ENCODE measurements at regions not wholly inside any gene's neighbourhood (a gene's known extent, or its start where the extent isn't known, plus 50 kb on each side); places are given as distances from the start of the nearest gene placed in this dataset.

- Histone ChIP-seq H3K36me3 (ENCODE audit: insufficient read depth, low read length) (no peaks in the 10 kb centered on the region), H3K9me3 (ENCODE audit: low read length) (no peaks in the 10 kb centered on the region), H3K4me1 (ENCODE audit: insufficient read depth, low read length) (no peaks in the 10 kb centered on the region), H2AFZ (ENCODE audit: low read depth, low read length) (no peak overlapping the region), H3K4me3 (ENCODE audit: low read length) (no peak overlapping the region), H3K27me3 (ENCODE audit: insufficient read depth, low read length) (no peaks in the 10 kb centered on the region)
These were observed 230.7 kb upstream of the SYT10 start for GRCh38 chr12:33670284-33670683.

- Histone ChIP-seq H3K36me3 (ENCODE audit: insufficient read depth, low read length) (no peaks in the 10 kb centered on the region), H2AFZ (ENCODE audit: low read depth, low read length) (no peak overlapping the region), H3K4me1 (ENCODE audit: insufficient read depth, low read length) (no peaks in the 10 kb centered on the region)
These were observed 232.1 kb upstream of the SYT10 start for GRCh38 chr12:33671676-33672075.

GRCh38 chr12:33672836-33673577 is 233.4 kb upstream of the SYT10 start:
- no peak overlapping the region for H2AFZ ChIP-seq (ENCODE audit: low read depth, low read length)
- H3K4me1 ChIP-seq (ENCODE audit: insufficient read depth, low read length) = no peaks in the 10 kb centered on the region
- H3K4me3 ChIP-seq (ENCODE audit: low read length) = no peak overlapping the region
- no peaks in the 10 kb centered on the region for H3K27me3 ChIP-seq (ENCODE audit: insufficient read depth, low read length)
- no peaks in the 10 kb centered on the region for H3K9me3 ChIP-seq (ENCODE audit: low read length)
- no peaks in the 10 kb centered on the region for H3K36me3 ChIP-seq (ENCODE audit: insufficient read depth, low read length)

More at GRCh38 chr12:33671676-33672075, 232.1 kb upstream of the SYT10 start:
- Histone ChIP-seq H3K4me3 (ENCODE audit: low read length) (no peak overlapping the region), H3K27me3 (ENCODE audit: insufficient read depth, low read length) (no peaks in the 10 kb centered on the region), H3K9me3 (ENCODE audit: low read length) (no peaks in the 10 kb centered on the region)

GRCh38 chr12:33676866-33677265 is 237.2 kb upstream of the SYT10 start:
- Histone ChIP-seq H3K4me1 (ENCODE audit: insufficient read depth, low read length) (no peaks in the 10 kb centered on the region), H3K9me3 (ENCODE audit: low read length) (no peaks in the 10 kb centered on the region), H3K27me3 (ENCODE audit: insufficient read depth, low read length) (no peaks in the 10 kb centered on the region), H3K36me3 (ENCODE audit: insufficient read depth, low read length) (no peaks in the 10 kb centered on the region), H3K4me3 (ENCODE audit: low read length) (no peak overlapping the region), H2AFZ (ENCODE audit: low read depth, low read length) (no peak overlapping the region)

GRCh38 chr12:33678221-33678964 is 238.8 kb upstream of the SYT10 start:
- no peak overlapping the region for H2AFZ ChIP-seq (ENCODE audit: low read depth, low read length)
- no peaks in the 10 kb centered on the region for H3K9me3 ChIP-seq (ENCODE audit: low read length)
- H3K4me3 ChIP-seq (ENCODE audit: low read length) = no peak overlapping the region
- no peaks in the 10 kb centered on the region for H3K36me3 ChIP-seq (ENCODE audit: insufficient read depth, low read length)
- H3K4me1 ChIP-seq (ENCODE audit: insufficient read depth, low read length) = no peaks in the 10 kb centered on the region
- H3K27me3 ChIP-seq (ENCODE audit: insufficient read depth, low read length) = no peaks in the 10 kb centered on the region

- no peaks in the 10 kb centered on the region for H3K4me1 ChIP-seq (ENCODE audit: insufficient read depth, low read length)
- H3K36me3 ChIP-seq (ENCODE audit: insufficient read depth, low read length) = no peaks in the 10 kb centered on the region
- H3K27me3 ChIP-seq (ENCODE audit: insufficient read depth, low read length) = no peaks in the 10 kb centered on the region
- no peak overlapping the region for H2AFZ ChIP-seq (ENCODE audit: low read depth, low read length)
- H3K4me3 ChIP-seq (ENCODE audit: low read length) = no peak overlapping the region
- no peaks in the 10 kb centered on the region for H3K9me3 ChIP-seq (ENCODE audit: low read length)
These were observed 250.9 kb upstream of the SYT10 start for GRCh38 chr12:33690562-33690961.

GRCh38 chr12:33703221-33703620 is 263.6 kb upstream of the SYT10 start:
- Histone ChIP-seq H3K27me3 (ENCODE audit: insufficient read depth, low read length) (no peaks in the 10 kb centered on the region), H3K4me1 (ENCODE audit: insufficient read depth, low read length) (no peaks in the 10 kb centered on the region), H3K9me3 (ENCODE audit: low read length) (no peaks in the 10 kb centered on the region), H3K36me3 (ENCODE audit: insufficient read depth, low read length) (no peaks in the 10 kb centered on the region), H3K4me3 (ENCODE audit: low read length) (no peak overlapping the region), H2AFZ (ENCODE audit: low read depth, low read length) (no peak overlapping the region)

- H3K4me1 ChIP-seq (ENCODE audit: insufficient read depth, low read length) = no peaks in the 10 kb centered on the region
- no peaks in the 10 kb centered on the region for H3K27me3 ChIP-seq (ENCODE audit: insufficient read depth, low read length)
- H3K9me3 ChIP-seq (ENCODE audit: low read length) = no peaks in the 10 kb centered on the region
- H3K36me3 ChIP-seq (ENCODE audit: insufficient read depth, low read length) = no peaks in the 10 kb centered on the region
- no peak overlapping the region for H3K4me3 ChIP-seq (ENCODE audit: low read length)
- H2AFZ ChIP-seq (ENCODE audit: low read depth, low read length) = peak overlapping the region; percentile 52
These were observed 267.3 kb upstream of the SYT10 start for GRCh38 chr12:33706927-33707326.

- no peaks in the 10 kb centered on the region for H3K9me3 ChIP-seq (ENCODE audit: low read length)
- H3K27me3 ChIP-seq (ENCODE audit: insufficient read depth, low read length) = no peaks in the 10 kb centered on the region
- no peaks in the 10 kb centered on the region for H3K4me1 ChIP-seq (ENCODE audit: insufficient read depth, low read length)
- no peak overlapping the region for H3K4me3 ChIP-seq (ENCODE audit: low read length)
- H2AFZ ChIP-seq (ENCODE audit: low read depth, low read length) = no peak overlapping the region
- H3K36me3 ChIP-seq (ENCODE audit: insufficient read depth, low read length) = no peaks in the 10 kb centered on the region
These were observed 269.3 kb upstream of the SYT10 start for GRCh38 chr12:33708935-33709334.

- Histone ChIP-seq H3K9me3 (ENCODE audit: low read length) (no peaks in the 10 kb centered on the region), H3K36me3 (ENCODE audit: insufficient read depth, low read length) (no peaks in the 10 kb centered on the region), H2AFZ (ENCODE audit: low read depth, low read length) (no peak overlapping the region), H3K4me3 (ENCODE audit: low read length) (no peak overlapping the region), H3K27me3 (ENCODE audit: insufficient read depth, low read length) (no peaks in the 10 kb centered on the region), H3K4me1 (ENCODE audit: insufficient read depth, low read length) (no peaks in the 10 kb centered on the region)
These were observed 270.9 kb upstream of the SYT10 start for GRCh38 chr12:33710548-33710947.

- no peak overlapping the region for H3K4me3 ChIP-seq (ENCODE audit: low read length)
These were observed 279.0 kb upstream of the SYT10 start for GRCh38 chr12:33718631-33719030.

GRCh38 chr12:33721561-33721960 is 281.9 kb upstream of the SYT10 start:
- H2AFZ ChIP-seq (ENCODE audit: low read depth, low read length) = no peak overlapping the region
- H3K27me3 ChIP-seq (ENCODE audit: insufficient read depth, low read length) = no peaks in the 10 kb centered on the region
- no peaks in the 10 kb centered on the region for H3K4me1 ChIP-seq (ENCODE audit: insufficient read depth, low read length)
- H3K36me3 ChIP-seq (ENCODE audit: insufficient read depth, low read length) = no peaks in the 10 kb centered on the region
- H3K4me3 ChIP-seq (ENCODE audit: low read length) = no peak overlapping the region
- H3K9me3 ChIP-seq (ENCODE audit: low read length) = no peaks in the 10 kb centered on the region

More at GRCh38 chr12:33718631-33719030, 279.0 kb upstream of the SYT10 start:
- H3K9me3 ChIP-seq (ENCODE audit: low read length) = no peaks in the 10 kb centered on the region
- H3K36me3 ChIP-seq (ENCODE audit: insufficient read depth, low read length) = no peaks in the 10 kb centered on the region
- no peak overlapping the region for H2AFZ ChIP-seq (ENCODE audit: low read depth, low read length)
- no peaks in the 10 kb centered on the region for H3K4me1 ChIP-seq (ENCODE audit: insufficient read depth, low read length)
- H3K27me3 ChIP-seq (ENCODE audit: insufficient read depth, low read length) = no peaks in the 10 kb centered on the region

GRCh38 chr12:33724867-33725266 is 285.2 kb upstream of the SYT10 start:
- Histone ChIP-seq H2AFZ (ENCODE audit: low read depth, low read length) (no peak overlapping the region), H3K4me3 (ENCODE audit: low read length) (no peak overlapping the region), H3K27me3 (ENCODE audit: insufficient read depth, low read length) (no peaks in the 10 kb centered on the region), H3K36me3 (ENCODE audit: insufficient read depth, low read length) (no peaks in the 10 kb centered on the region), H3K4me1 (ENCODE audit: insufficient read depth, low read length) (no peaks in the 10 kb centered on the region), H3K9me3 (ENCODE audit: low read length) (no peaks in the 10 kb centered on the region)

Data from neuron (in vitro differentiated cells).